ENCODE measurements at regions not wholly inside any gene's neighbourhood (a gene's known extent, or its start where the extent isn't known, plus 50 kb on each side); places are given as distances from the start of the nearest gene placed in this dataset.

- TF ChIP-seq TAF1 (IDR thresholded peaks at IDR 0.05; ENCODE audit: borderline replicate concordance, low read depth, low read length), result no peak
- no peak for TF ChIP-seq POLR2A (IDR thresholded peaks at IDR 0.05; ENCODE audit: low read depth, low read length)
- TF ChIP-seq POLR2AphosphoS5 (IDR thresholded peaks at IDR 0.05; ENCODE audit: low read depth, low read length), result no peak
Measured at GRCh38 chr15:36275656-36276055, 303.8 kb upstream of the CDIN1 start.
